K562 (cell line): ENCODE measurements at regions not wholly inside any gene's neighbourhood (a gene's known extent, or its start where the extent isn't known, plus 50 kb on each side); places are given as distances from the start of the nearest gene placed in this dataset.

Source experiments
- BCOR ChIP-seq: fragments of 450-650 bp; IDR thresholded peaks from 2 replicates; pipeline ENCODE4 v1.6.1; 2016
- EZH2 ChIP-seq: IDR thresholded peaks from 2 replicates; pipeline ENCODE4 v1.6.1; 2012; ENCODE audit warnings: low read depth, mild to moderate bottlenecking, inconsistent platforms, low read length, borderline replicate concordance
- KAT7 ChIP-seq: sonication (generic); formaldehyde crosslinking; IDR thresholded peaks from 2 replicates; pipeline ENCODE4 v1.8.0; 2022; ENCODE audit warnings: missing genetic modification reagents, mild to moderate bottlenecking, borderline replicate concordance
- SRSF3 ChIP-seq: fragments of 200-400 bp; formaldehyde crosslinking; IDR thresholded peaks from 2 replicates; pipeline ENCODE4 v1.6.1; 2016; ENCODE audit warnings: mild to moderate bottlenecking, low read length, moderate library complexity; ENCODE audit not compliant: insufficient read depth
- ZKSCAN3 ChIP-seq: fragments of 250-450 bp; sonication (Bioruptor Pico); IDR thresholded peaks from 2 replicates; pipeline ENCODE4 v1.4.0; 2020
- ZNF224 ChIP-seq: sonication (generic); formaldehyde crosslinking; IDR thresholded peaks from 2 replicates; pipeline ENCODE4 v1.8.0; 2022; ENCODE audit warnings: mild to moderate bottlenecking, missing genetic modification reagents
- ZNF668 ChIP-seq: fragments of 250-450 bp; sonication (Bioruptor Pico); IDR thresholded peaks from 2 replicates; pipeline ENCODE4 v1.8.0; 2022; ENCODE audit warnings: mild to moderate bottlenecking, inconsistent platforms
- ZZZ3 ChIP-seq: fragments of 450-650 bp; IDR thresholded peaks from 2 replicates; pipeline ENCODE4 v1.6.1; 2016; ENCODE audit warnings: antibody characterized with exemption, mild to moderate bottlenecking, moderate library complexity
- TF ChIP-seq, protein P1 (sequence below): fragments of 200-800 bp; sonication (Bioruptor generic); IDR thresholded peaks from 2 replicates; pipeline ENCODE4 v1.6.1; 2016; ENCODE audit warnings: missing genetic modification characterization, missing compliant biosample characterization
- TF ChIP-seq, protein P2 (sequence below): fragments of 450-650 bp; IDR thresholded peaks from 2 replicates; pipeline ENCODE4 v1.6.1; 2016; ENCODE audit warnings: borderline replicate concordance
- TF ChIP-seq, protein P3 (sequence below): sonication (generic); formaldehyde crosslinking; IDR thresholded peaks from 2 replicates; pipeline ENCODE4 v1.8.0; 2023; ENCODE audit warnings: mild to moderate bottlenecking, missing genetic modification reagents
- TF ChIP-seq, protein P4 (sequence below): fragments of 450-650 bp; formaldehyde crosslinking; IDR thresholded peaks from 2 replicates; pipeline ENCODE4 v1.4.0; 2020; ENCODE audit warnings: mild to moderate bottlenecking, moderate library complexity
- TF ChIP-seq, protein P5 (sequence below): fragments of 450-650 bp; formaldehyde crosslinking; IDR thresholded peaks from 2 replicates; pipeline ENCODE4 v1.4.0; 2022; ENCODE audit warnings: missing genetic modification characterization

DNA sequence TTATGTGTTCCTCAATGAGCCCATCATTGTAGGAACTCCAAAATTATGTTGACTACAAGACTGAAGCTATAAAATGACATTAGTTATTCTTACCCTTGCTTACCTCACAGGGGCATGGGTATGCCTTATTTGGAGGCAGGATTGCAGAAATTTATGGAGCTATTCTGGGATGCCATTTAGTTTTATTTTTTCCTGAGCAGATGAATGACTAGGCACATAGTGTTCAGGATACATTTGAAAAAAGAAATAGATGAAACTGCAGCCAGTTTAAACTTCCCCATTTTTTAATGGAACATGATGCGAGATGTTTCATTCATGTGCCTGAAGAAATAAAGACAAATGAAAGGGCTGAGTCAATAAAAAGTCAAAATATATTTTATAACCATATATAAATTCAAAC, 399.2 kb upstream of the JAG1 start (continued):
- TF ChIP-seq, protein P1, sequence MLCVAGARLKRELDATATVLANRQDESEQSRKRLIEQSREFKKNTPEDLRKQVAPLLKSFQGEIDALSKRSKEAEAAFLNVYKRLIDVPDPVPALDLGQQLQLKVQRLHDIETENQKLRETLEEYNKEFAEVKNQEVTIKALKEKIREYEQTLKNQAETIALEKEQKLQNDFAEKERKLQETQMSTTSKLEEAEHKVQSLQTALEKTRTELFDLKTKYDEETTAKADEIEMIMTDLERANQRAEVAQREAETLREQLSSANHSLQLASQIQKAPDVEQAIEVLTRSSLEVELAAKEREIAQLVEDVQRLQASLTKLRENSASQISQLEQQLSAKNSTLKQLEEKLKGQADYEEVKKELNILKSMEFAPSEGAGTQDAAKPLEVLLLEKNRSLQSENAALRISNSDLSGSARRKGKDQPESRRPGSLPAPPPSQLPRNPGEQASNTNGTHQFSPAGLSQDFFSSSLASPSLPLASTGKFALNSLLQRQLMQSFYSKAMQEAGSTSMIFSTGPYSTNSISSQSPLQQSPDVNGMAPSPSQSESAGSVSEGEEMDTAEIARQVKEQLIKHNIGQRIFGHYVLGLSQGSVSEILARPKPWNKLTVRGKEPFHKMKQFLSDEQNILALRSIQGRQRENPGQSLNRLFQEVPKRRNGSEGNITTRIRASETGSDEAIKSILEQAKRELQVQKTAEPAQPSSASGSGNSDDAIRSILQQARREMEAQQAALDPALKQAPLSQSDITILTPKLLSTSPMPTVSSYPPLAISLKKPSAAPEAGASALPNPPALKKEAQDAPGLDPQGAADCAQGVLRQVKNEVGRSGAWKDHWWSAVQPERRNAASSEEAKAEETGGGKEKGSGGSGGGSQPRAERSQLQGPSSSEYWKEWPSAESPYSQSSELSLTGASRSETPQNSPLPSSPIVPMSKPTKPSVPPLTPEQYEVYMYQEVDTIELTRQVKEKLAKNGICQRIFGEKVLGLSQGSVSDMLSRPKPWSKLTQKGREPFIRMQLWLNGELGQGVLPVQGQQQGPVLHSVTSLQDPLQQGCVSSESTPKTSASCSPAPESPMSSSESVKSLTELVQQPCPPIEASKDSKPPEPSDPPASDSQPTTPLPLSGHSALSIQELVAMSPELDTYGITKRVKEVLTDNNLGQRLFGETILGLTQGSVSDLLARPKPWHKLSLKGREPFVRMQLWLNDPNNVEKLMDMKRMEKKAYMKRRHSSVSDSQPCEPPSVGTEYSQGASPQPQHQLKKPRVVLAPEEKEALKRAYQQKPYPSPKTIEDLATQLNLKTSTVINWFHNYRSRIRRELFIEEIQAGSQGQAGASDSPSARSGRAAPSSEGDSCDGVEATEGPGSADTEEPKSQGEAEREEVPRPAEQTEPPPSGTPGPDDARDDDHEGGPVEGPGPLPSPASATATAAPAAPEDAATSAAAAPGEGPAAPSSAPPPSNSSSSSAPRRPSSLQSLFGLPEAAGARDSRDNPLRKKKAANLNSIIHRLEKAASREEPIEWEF, result no peak
- TF ChIP-seq ZNF668, result no peak
- no peak for TF ChIP-seq SRSF3
- no peak for TF ChIP-seq ZZZ3
- no peak for TF ChIP-seq BCOR
- no peak for TF ChIP-seq EZH2
- TF ChIP-seq, protein P2, sequence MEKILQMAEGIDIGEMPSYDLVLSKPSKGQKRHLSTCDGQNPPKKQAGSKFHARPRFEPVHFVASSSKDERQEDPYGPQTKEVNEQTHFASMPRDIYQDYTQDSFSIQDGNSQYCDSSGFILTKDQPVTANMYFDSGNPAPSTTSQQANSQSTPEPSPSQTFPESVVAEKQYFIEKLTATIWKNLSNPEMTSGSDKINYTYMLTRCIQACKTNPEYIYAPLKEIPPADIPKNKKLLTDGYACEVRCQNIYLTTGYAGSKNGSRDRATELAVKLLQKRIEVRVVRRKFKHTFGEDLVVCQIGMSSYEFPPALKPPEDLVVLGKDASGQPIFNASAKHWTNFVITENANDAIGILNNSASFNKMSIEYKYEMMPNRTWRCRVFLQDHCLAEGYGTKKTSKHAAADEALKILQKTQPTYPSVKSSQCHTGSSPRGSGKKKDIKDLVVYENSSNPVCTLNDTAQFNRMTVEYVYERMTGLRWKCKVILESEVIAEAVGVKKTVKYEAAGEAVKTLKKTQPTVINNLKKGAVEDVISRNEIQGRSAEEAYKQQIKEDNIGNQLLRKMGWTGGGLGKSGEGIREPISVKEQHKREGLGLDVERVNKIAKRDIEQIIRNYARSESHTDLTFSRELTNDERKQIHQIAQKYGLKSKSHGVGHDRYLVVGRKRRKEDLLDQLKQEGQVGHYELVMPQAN, result no peak
- TF ChIP-seq ZKSCAN3 (CRISPR knock-in tag), result no peak
- TF ChIP-seq, protein P3, sequence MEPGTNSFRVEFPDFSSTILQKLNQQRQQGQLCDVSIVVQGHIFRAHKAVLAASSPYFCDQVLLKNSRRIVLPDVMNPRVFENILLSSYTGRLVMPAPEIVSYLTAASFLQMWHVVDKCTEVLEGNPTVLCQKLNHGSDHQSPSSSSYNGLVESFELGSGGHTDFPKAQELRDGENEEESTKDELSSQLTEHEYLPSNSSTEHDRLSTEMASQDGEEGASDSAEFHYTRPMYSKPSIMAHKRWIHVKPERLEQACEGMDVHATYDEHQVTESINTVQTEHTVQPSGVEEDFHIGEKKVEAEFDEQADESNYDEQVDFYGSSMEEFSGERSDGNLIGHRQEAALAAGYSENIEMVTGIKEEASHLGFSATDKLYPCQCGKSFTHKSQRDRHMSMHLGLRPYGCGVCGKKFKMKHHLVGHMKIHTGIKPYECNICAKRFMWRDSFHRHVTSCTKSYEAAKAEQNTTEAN (CRISPR knock-in tag), result no peak
- TF ChIP-seq ZNF224 (CRISPR knock-in tag), result no peak
- TF ChIP-seq, protein P4, sequence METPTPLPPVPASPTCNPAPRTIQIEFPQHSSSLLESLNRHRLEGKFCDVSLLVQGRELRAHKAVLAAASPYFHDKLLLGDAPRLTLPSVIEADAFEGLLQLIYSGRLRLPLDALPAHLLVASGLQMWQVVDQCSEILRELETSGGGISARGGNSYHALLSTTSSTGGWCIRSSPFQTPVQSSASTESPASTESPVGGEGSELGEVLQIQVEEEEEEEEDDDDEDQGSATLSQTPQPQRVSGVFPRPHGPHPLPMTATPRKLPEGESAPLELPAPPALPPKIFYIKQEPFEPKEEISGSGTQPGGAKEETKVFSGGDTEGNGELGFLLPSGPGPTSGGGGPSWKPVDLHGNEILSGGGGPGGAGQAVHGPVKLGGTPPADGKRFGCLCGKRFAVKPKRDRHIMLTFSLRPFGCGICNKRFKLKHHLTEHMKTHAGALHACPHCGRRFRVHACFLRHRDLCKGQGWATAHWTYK (CRISPR knock-in tag), result no peak
- TF ChIP-seq KAT7 (CRISPR knock-in tag), result no peak
- TF ChIP-seq, protein P5, sequence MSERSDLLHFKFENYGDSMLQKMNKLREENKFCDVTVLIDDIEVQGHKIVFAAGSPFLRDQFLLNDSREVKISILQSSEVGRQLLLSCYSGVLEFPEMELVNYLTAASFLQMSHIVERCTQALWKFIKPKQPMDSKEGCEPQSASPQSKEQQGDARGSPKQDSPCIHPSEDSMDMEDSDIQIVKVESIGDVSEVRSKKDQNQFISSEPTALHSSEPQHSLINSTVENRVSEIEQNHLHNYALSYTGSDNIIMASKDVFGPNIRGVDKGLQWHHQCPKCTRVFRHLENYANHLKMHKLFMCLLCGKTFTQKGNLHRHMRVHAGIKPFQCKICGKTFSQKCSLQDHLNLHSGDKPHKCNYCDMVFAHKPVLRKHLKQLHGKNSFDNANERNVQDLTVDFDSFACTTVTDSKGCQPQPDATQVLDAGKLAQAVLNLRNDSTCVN (CRISPR knock-in tag), result no peak
